ENCODE measurements at regions not wholly inside any gene's neighbourhood (a gene's known extent, or its start where the extent isn't known, plus 50 kb on each side); places are given as distances from the start of the nearest gene placed in this dataset.
A peak's percentile ranks its signal among the peaks of the same experiment; 100 is the strongest.
"Not testable (repeated sequence)": the region's sequence is repeated elsewhere in the genome, so short reads cannot be mapped to it uniquely, and the experiment has no call there.

GRCh38 chr10:100642295-100642994 lies 102.9 kb upstream of the PAX2 start:
- no peak for DNase-seq (ENCODE audit: low spot score)

GRCh38 chr10:100645091-100645490 lies 100.3 kb upstream of the PAX2 start:
- DNase-seq (ENCODE audit: low spot score), result no peak

GRCh38 chr10:100645613-100646392 lies 99.6 kb upstream of the PAX2 start:
- DNase-seq (ENCODE audit: low spot score), result no peak

- DNase-seq (ENCODE audit: low spot score), result no peak
Observed at GRCh38 chr10:100647928-100648327, 97.5 kb upstream of the PAX2 start.

GRCh38 chr10:100650693-100651092 lies 94.7 kb upstream of the PAX2 start:
- no peak for DNase-seq (ENCODE audit: low spot score)

GRCh38 chr10:100651099-100651498 lies 94.3 kb upstream of the PAX2 start:
- DNase-seq (ENCODE audit: low spot score), result not testable (repeated sequence)

- no peak for DNase-seq (ENCODE audit: low spot score)
Observed at GRCh38 chr10:100651916-100652315, 93.5 kb upstream of the PAX2 start.

- no peak for DNase-seq (ENCODE audit: low spot score)
Observed at GRCh38 chr10:100652406-100653135, 92.8 kb upstream of the PAX2 start.

GRCh38 chr10:100653238-100653956 lies 92.0 kb upstream of the PAX2 start:
- DNase-seq (ENCODE audit: low spot score), result no peak

- peak; percentile 23 for DNase-seq (ENCODE audit: low spot score)
Observed at GRCh38 chr10:100653957-100654781, 91.2 kb upstream of the PAX2 start.

- DNase-seq (ENCODE audit: low spot score), result no peak
Observed at GRCh38 chr10:100654782-100655325, 90.5 kb upstream of the PAX2 start.

GRCh38 chr10:100655326-100655759 lies 90.0 kb upstream of the PAX2 start:
- no peak for DNase-seq (ENCODE audit: low spot score)

- no peak for DNase-seq (ENCODE audit: low spot score)
Observed at GRCh38 chr10:100655760-100656421, 89.5 kb upstream of the PAX2 start.

GRCh38 chr10:100656454-100656853 lies 88.9 kb upstream of the PAX2 start:
- DNase-seq (ENCODE audit: low spot score), result peak; percentile 49

GRCh38 chr10:100658269-100658668 lies 87.1 kb upstream of the PAX2 start:
- no peak for DNase-seq (ENCODE audit: low spot score)

GRCh38 chr10:100659361-100660098 lies 85.9 kb upstream of the PAX2 start:
- DNase-seq (ENCODE audit: low spot score), result no peak

GRCh38 chr10:100660365-100660764 lies 85.0 kb upstream of the PAX2 start:
- DNase-seq (ENCODE audit: low spot score), result no peak

- DNase-seq (ENCODE audit: low spot score), result no peak
Observed at GRCh38 chr10:100660945-100661344, 84.4 kb upstream of the PAX2 start.

- DNase-seq (ENCODE audit: low spot score), result no peak
Observed at GRCh38 chr10:100661520-100661919, 83.9 kb upstream of the PAX2 start.

- DNase-seq (ENCODE audit: low spot score), result no peak
Observed at GRCh38 chr10:100662067-100662466, 83.3 kb upstream of the PAX2 start.
